Right ventricle myocardium inferior (tissue), 1 donor: ENCODE measurements at regions not wholly inside any gene's neighbourhood (a gene's known extent, or its start where the extent isn't known, plus 50 kb on each side); places are given as distances from the start of the nearest gene placed in this dataset.
"Not testable (repeated sequence)": the region's sequence is repeated elsewhere in the genome, so short reads cannot be mapped to it uniquely, and the experiment has no call there.

Source experiments
- ATAC-seq: fragments of 200-7000 bp; cut with Tn5 transposase; one replicate; pipeline ENCODE4 v1.9.1; 2020; ENCODE audit warnings: mild to moderate bottlenecking, moderate library complexity
- DNase-seq: peaks from one replicate; pipeline ENCODE4 v3.0.0; 2021; ENCODE audit errors: missing footprints
- intact Hi-C: fragments of 100-400 bp; cut with DNase I; formaldehyde crosslinking; loops from one replicate; pipeline ENCODE4 v1.11.0; 2022
- donor health status: DM: no; HTN: yes; CAD: no; lungs with severe emphysema.

DNA sequence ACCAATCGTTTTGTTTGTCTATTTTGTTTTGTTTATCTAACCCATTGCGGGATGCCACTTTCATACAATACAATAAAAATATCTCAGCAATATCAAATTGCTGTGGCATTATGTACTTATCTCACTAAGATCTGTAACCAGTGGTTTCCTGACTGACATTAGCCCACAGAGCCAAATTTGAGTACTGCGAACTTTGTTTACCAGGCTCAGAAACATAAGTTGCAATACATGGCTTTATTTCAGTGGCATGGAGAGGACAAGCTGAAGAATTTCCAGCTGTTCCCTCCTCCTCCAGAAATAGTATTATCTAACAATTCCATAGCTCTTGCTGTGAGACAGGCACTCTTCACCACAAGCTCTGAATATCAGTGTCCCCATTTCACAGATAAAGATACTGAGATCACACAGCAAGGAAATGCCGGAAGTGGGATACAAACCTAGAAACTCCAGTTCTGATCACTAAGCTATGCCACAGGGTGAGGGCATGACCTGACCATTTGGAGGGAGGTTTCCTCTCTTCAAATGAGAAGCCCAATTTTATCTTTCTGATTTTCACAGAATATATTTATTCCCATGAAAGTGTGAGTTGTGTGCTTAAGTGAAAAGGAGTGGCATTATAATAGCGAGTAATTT, 469.9 kb upstream of the CBLB start:
- intact Hi-C loops = no loop called here
- DNase-seq (no peak), ATAC-seq (no peak)

DNA sequence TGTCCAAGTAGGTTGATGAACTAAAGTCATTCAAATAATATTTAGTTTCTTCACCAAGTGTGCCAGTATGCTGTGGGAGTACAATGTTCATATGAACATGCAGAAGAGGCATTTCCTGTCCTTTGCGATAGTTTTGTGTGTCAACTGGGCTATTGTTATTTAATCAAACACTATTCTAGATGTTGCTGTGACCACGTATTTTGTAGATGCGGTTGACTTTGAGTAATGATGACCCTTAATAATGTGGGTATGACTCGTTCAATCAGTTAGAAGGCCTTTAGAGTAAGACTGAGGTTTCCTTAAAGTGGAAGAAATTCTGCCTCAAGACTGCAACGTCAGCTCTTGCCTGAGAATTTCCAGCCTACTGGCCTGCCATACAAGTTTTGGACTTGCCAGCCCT, 470.7 kb upstream of the CBLB start:
- intact Hi-C loops = no loop called here
- ATAC-seq (no peak), DNase-seq (no peak)

DNA sequence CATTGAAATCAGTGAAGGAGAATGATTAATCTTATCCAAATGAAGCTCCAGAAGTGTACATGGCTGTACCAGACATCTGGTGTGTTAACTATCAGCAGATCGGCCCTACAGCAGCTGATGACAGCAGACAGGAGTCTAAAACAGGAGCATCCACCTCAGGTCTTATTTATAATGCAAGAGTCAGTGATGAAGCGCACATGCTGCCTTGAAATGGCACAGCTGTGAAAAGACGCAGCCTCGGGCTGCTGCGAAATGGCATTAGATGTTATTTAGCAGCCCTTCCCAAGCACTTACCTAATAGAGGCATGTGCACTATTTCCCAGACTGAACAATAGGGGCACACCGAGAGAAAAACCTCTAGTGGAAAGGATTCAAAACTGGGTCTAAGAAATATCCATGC, 472.3 kb upstream of the CBLB start:
- intact Hi-C loops = no loop called here
- peak; percentile 16 for ATAC-seq
- DNase-seq = no peak

GRCh38 chr3:106341586-106342162, 472.9 kb upstream of the CBLB start:
- ATAC-seq (no peak), DNase-seq (no peak)
- intact Hi-C loops = no loop called here

DNA sequence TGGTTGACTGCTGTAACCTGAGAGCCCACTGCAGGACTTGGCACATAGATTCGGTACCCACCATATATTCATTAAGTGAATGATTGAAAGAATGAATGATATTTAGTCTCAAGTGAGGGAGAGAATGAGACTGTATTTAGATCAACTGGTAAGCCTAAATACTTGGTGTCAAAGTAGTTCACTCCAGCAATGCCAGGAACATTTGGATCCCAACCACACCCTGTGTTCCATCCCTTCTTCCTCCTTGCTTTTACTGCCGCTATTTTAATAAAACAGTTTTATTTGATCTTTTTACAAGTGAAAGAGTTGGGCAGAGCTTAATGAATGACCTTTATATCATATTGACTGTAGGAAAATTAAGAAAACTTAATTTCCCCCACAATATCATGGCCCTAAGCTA, 473.6 kb upstream of the CBLB start:
- ATAC-seq (no peak), DNase-seq (no peak)
- intact Hi-C loops = no loop called here

- DNase-seq = no peak
- intact Hi-C loops = no loop called here
- ATAC-seq = no peak
These were observed 475.0 kb upstream of the CBLB start for GRCh38 chr3:106343811-106344210.

DNA sequence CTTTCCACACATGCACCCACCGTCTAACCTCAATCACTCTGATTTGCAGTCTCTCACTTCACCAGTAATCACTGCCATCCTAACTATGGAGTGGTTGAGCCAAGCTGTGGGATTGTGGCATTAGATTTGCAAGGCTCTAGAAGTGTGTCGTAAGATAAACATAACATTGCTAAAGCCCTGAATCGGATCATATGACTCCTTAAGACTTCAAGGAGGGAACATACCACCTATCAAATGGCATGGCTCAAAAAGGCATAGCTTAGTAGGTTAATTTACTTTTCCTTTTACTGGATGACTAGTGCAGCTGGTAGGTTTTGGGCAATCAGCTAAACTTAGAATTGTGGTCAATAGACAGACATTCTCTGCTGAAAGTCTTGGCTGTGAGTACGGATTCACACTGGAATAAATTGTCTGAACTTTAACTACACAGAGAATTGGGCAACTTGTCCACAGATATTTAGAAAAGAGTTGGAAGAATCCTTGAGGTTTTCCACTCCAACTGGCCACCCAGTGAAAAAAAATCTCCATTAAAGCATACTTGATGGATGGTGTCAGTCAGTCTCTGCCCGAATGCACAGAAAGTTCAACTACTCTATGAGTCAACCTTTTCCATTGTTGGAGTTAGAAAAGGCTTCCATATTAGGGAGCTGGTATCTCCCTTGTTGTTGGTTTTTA, 476.7 kb upstream of the CBLB start:
- ATAC-seq (no peak), DNase-seq (no peak)
- intact Hi-C loops = no loop called here

DNA sequence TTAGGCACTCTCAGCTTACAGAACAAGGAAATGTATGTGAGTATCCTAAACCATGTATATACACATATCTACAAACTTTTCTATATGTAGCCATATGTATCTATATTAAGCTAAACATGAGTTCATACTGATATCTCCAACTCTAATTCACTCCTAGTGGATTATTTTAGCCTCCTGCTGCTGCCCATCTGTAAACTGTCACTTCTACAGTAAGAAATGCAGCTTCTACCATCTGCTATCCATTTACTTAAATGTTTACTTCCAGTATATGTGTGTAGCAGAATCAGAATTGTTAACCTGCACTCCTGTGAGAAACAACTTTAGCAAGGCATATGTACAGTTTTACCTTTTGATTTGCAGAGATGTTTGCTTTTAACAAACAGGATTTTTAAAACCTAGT, 478.5 kb upstream of the CBLB start:
- intact Hi-C loops = no loop called here
- DNase-seq (no peak), ATAC-seq (no peak)

- intact Hi-C loops = no loop called here
- ATAC-seq = no peak
- DNase-seq = no peak
These were observed 479.4 kb upstream of the CBLB start for GRCh38 chr3:106348139-106348690.

GRCh38 chr3:106349191-106349881, 480.5 kb upstream of the CBLB start:
- DNase-seq (no peak), ATAC-seq (no peak)
- intact Hi-C loops = no loop called here

DNA sequence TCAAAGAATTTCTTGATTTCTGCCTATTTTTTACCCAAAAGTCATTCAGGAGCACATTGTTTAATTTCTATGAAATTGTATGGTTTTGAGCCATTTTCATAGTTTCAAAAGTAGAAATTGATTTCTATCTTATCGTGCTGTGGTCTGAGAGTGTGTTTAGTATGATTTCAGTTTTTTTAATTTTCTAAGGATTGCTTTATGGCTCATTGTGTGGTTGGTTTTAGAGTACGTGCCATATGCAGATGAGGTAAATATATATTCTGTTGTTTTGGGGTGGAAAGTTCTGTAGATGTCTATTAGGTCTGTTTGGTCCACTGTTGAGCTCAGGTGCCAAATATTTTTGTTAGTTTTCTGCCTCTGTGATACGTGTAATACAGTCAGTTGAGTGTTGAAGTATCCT, 487.1 kb upstream of the CBLB start:
- DNase-seq = no peak
- intact Hi-C loops = no loop called here
- no peak for ATAC-seq

DNA sequence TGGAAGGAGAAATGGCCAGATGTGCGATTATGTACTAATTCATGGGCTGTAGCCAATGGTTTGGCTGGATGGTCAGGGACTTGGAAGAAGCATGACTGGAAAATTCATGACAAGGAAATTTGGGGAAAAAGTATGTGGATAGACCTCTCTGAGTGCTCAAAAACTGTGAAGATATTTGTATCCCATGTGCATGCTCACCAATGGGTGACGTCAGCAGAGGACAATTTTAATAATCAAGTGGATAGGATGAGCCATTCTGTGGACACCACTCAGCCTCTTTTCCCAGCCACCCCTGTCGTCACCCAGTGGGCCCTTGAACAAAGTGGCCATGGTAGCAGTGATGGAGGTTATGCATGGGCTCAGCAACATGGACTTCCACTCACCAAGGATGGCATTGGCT, 490.9 kb upstream of the CBLB start:
- intact Hi-C loops = no loop called here
- ATAC-seq (no peak), DNase-seq (no peak)

GRCh38 chr3:106360901-106361300, 492.1 kb upstream of the CBLB start:
- DNase-seq, intact Hi-C loops, ATAC-seq: not testable (repeated sequence)

DNA sequence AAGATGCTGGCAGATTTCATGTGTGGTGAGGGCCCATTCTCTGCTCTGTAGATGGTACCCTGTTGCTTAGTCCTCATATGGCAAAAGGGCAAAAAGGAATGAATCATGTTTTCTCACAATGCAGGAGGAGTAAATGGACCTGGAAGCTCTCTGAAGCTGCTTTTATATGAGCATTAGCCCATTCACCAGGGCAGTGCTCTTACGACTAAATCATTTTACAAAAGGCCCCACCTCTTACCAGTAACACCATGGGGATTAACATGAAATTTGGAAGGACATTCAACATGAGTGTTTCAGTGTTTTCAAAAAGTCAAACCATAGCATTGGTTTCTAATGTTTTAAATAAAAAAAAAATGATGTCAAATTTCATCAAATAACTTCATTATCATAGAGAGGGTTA, 495.7 kb upstream of the CBLB start:
- no peak for ATAC-seq
- no peak for DNase-seq
- intact Hi-C loops = no loop called here

GRCh38 chr3:106365061-106365691, 496.4 kb upstream of the CBLB start:
- intact Hi-C loops = no loop called here
- DNase-seq (no peak), ATAC-seq (no peak)

DNA sequence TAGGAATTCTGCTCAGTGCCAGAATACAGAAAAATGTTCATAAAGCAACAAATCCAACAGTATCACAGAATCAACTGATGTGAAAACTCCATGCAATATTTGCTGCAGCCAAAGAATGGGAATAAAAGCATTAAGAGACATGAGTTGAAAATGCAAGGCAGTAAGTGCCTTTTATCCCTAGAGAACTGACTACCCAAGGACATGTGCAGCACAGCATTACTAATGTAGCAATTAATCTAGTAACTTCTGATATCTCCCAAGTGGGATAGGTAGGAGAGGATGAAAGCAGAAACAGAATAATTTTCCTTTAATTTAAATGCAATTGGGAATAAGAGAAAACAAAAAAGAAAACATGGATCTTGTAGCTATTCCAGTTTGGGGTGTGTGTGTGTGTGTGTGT, 497.5 kb upstream of the CBLB start:
- ATAC-seq (no peak), DNase-seq (no peak)
- intact Hi-C loops = no loop called here

DNA sequence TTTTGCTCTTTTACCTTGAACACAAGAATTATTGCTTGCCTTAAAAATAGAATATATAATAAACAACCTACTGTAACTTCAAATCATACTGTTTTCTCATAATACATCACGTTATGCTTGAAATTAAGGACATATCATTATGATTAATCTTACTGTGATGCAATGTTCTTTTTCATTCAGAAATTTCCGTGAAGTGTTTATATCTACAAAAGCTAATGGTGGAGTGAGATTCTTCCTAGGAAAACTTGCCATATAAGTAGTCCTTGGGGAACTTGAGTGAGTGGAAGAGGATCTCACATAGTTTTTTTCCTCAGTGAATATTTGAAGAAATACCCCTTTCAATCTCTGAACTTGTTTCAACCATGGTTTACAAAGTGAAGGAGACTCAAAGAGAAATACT, 498.7 kb upstream of the CBLB start:
- intact Hi-C loops = no loop called here
- DNase-seq = no peak
- no peak for ATAC-seq

GRCh38 chr3:106371221-106371970, 502.6 kb upstream of the CBLB start:
- no peak for DNase-seq
- ATAC-seq = no peak
- intact Hi-C loops = no loop called here
